ENCODE measurements at regions not wholly inside any gene's neighbourhood (a gene's known extent, or its start where the extent isn't known, plus 50 kb on each side); places are given as distances from the start of the nearest gene placed in this dataset.

- TF ChIP-seq PATZ1 (CRISPR knock-in tag; IDR thresholded peaks at IDR 0.05; ENCODE audit: borderline replicate concordance) (no peak), ZFP30 (CRISPR knock-in tag; IDR thresholded peaks at IDR 0.05) (no peak), RARB (CRISPR knock-in tag; IDR thresholded peaks at IDR 0.05) (no peak)
These were observed 1435.3 kb downstream of the LRFN5 start for GRCh38 chr14:43041976-43042375.
